ENCODE measurements at regions not wholly inside any gene's neighbourhood (a gene's known extent, or its start where the extent isn't known, plus 50 kb on each side); places are given as distances from the start of the nearest gene placed in this dataset.

DNA sequence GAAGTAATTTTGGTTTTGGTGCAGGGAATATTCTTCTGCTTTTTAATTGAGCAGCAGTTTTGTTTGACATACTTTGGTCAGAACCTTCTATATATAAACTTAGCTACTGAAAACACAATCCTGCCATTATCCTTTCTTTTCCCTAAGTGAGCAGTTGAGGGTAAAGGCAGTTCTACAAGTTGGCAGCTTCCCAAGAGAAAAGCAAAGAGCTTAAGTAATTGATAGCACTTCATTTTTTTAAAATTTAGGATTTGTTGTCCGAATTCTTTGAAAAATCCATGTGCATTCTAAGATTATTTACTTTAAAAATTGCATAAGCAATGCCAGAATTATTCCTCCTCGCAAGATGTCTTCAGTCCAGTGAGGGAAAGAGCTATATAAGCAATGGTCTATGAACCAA, 1394.1 kb downstream of the FAM181B start:
- H3K27me3 ChIP-seq, result no peaks in the 10 kb centered on the region
- no peaks in the 10 kb centered on the region for H3K36me3 ChIP-seq (replicated peaks in 1 of 2)
- TF ChIP-seq, protein P1, sequence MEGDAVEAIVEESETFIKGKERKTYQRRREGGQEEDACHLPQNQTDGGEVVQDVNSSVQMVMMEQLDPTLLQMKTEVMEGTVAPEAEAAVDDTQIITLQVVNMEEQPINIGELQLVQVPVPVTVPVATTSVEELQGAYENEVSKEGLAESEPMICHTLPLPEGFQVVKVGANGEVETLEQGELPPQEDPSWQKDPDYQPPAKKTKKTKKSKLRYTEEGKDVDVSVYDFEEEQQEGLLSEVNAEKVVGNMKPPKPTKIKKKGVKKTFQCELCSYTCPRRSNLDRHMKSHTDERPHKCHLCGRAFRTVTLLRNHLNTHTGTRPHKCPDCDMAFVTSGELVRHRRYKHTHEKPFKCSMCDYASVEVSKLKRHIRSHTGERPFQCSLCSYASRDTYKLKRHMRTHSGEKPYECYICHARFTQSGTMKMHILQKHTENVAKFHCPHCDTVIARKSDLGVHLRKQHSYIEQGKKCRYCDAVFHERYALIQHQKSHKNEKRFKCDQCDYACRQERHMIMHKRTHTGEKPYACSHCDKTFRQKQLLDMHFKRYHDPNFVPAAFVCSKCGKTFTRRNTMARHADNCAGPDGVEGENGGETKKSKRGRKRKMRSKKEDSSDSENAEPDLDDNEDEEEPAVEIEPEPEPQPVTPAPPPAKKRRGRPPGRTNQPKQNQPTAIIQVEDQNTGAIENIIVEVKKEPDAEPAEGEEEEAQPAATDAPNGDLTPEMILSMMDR (IDR thresholded peaks at IDR 0.05), result no peak
- TF ChIP-seq POLR2A (IDR thresholded peaks at IDR 0.05), result no peak
- intact Hi-C loops (cut with DNase I), result no loop called here
- no peaks in the 10 kb centered on the region for H3K4me1 ChIP-seq (replicated peaks in 1 of 2)
- DNase-seq, result no peak
- H3K9me3 ChIP-seq (replicated peaks in 1 of 3), result no peaks in the 10 kb centered on the region
- H3K4me3 ChIP-seq, result no peak overlapping the region
- WGBS, 4 donors, result 70 to 75% (median 72%) methylated on average over 2 of the region's 2 CpGs
- no peak overlapping the region for H3K27ac ChIP-seq

DNA sequence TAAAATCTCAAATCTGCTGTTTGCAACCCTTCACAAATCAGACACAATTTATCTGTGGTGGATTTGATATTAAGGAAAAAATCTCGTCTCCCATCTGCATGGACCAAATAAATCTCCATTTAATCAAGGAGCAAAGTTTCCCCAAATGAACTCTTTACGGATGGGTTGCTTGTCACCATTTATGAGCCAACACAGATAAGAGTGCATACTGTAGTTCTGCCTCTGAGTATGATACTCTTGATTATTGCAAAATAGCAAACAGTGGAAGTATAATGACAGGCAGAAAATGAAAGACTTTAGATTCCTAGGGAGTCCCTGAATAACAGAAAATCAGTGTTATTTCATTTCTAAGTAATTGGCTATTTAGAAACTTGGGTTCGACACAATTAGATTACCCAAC, 1395.9 kb downstream of the FAM181B start:
- TF ChIP-seq, protein P1 (IDR thresholded peaks at IDR 0.05), result no peak
- TF ChIP-seq POLR2A (IDR thresholded peaks at IDR 0.05), result no peak

DNA sequence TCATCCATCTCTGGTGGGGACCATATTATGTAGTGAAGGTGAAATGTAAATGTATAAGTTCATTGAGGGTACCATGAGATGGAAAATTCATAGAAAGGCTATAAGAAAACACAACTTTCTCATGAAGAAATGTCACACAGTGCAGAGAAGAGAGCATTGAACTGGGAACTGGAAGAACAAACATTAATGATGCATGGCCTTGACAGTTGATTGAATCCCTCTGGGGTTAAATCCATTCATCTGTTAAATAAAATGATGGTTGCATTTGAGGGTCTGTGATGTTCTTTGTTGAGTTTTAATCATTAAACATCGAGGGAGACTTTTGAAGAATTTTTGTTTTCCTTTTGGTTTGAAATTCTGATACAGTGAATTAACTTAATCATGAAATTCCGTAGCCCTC, 1401.4 kb downstream of the FAM181B start:
- intact Hi-C loops (cut with DNase I), result no loop called here
- Histone ChIP-seq H3K9me3 (replicated peaks in 1 of 3) (no peaks in the 10 kb centered on the region), H3K36me3 (replicated peaks in 1 of 2) (no peaks in the 10 kb centered on the region), H3K27ac (no peak overlapping the region), H3K4me3 (no peak overlapping the region), H3K4me1 (replicated peaks in 1 of 2) (no peaks in the 10 kb centered on the region), H3K27me3 (no peaks in the 10 kb centered on the region)
- TF ChIP-seq, protein P1 (IDR thresholded peaks at IDR 0.05), result no peak
- TF ChIP-seq POLR2A (IDR thresholded peaks at IDR 0.05), result no peak
- WGBS, 4 donors, result 77 to 84% (median 83%) methylated on average over 2 of the region's 2 CpGs
- DNase-seq, result no peak

More for the DNA sequence above, 1395.9 kb downstream of the FAM181B start:
- no peaks in the 10 kb centered on the region for H3K36me3 ChIP-seq (replicated peaks in 1 of 2)
- intact Hi-C loops (cut with DNase I), result no loop called here
- no peak overlapping the region for H3K4me3 ChIP-seq
- 62 to 73% (median 64%) methylated on average over 3 of the region's 3 CpGs for WGBS, 4 donors
- H3K4me1 ChIP-seq (replicated peaks in 1 of 2), result no peaks in the 10 kb centered on the region
- no peak for DNase-seq
- H3K27me3 ChIP-seq, result no peaks in the 10 kb centered on the region
- no peaks in the 10 kb centered on the region for H3K9me3 ChIP-seq (replicated peaks in 1 of 3)
- no peak overlapping the region for H3K27ac ChIP-seq

DNA sequence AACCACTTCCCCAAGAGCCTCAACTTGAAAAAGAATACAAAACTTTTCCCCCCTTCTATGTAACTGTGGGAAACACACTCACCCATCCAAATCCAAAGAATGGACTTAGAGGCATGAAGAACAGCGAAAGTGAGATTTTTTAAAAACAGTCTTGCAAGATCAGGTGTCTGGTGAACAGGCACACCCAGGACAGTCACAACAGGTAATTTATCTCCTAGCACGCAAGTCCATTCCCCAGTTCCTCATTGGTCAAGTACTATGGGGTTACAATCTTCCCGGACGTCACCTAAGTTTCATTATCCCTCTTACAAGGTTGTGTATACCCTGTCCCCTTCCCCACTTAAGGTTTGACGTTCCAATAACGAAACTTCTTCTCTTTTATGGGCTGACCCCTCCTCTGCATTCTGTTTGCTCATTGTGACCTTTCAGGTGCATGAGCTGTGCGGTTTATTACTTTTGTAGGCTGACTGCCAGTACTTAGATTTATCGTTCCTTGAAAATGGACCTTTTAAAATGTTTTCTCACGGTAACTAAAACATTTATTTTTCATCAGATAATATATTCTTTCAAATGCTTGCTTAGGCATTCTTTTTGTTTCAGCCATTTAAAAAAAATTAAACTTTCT, 1401.9 kb downstream of the FAM181B start:
- H3K27me3 ChIP-seq, result no peaks in the 10 kb centered on the region
- intact Hi-C loops (cut with DNase I), result no loop called here

More for the DNA sequence above, 1401.9 kb downstream of the FAM181B start:
- WGBS, 4 donors, result 72 to 79% (median 76%) methylated on average over 9 of the region's 9 CpGs
- no peaks in the 10 kb centered on the region for H3K9me3 ChIP-seq (replicated peaks in 1 of 3)
- no peak for DNase-seq
- H3K27ac ChIP-seq, result no peak overlapping the region
- H3K4me1 ChIP-seq (replicated peaks in 1 of 2), result no peaks in the 10 kb centered on the region
- no peak for TF ChIP-seq POLR2A (IDR thresholded peaks at IDR 0.05)
- TF ChIP-seq, protein P1 (IDR thresholded peaks at IDR 0.05), result no peak
- H3K4me3 ChIP-seq, result no peak overlapping the region
- H3K36me3 ChIP-seq (replicated peaks in 1 of 2), result no peaks in the 10 kb centered on the region

Measured in adrenal gland (tissue), 9 donors.